ENCODE measurements at regions not wholly inside any gene's neighbourhood (a gene's known extent, or its start where the extent isn't known, plus 50 kb on each side); places are given as distances from the start of the nearest gene placed in this dataset.

DNA sequence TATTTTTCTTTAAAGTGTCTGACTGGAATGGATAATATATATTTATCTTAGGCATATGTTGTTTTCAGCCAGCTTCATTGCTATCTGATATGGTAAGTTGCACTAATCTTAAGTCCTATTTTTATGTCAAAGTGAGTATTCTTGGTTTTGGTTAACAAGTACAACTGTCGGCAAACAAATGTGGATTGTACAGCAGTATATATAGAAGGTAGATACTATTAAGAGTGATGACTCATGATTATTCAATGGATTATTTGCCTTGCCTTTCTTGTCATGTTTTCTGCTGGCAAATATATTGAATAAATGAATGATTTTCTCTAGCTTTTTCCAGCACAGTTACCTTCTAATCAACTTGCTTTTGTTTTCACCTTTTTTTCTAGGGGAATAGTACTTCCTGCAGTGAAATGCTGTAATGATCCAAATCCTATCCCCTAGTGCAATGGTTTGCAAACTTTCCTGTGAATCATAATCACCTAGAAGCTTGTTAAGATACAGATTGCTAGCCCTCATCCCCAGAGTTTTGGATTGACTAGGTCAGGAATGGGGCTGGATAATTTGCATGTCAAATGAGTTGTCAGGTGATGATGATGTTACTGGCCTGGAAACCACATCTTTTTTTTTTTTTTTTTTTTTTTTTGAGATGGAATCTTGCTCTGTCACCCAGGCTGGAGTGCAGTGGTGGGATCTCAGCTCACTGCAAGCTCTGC is 60.8 kb upstream of the ARRDC3 start:
- no peak for TF ChIP-seq EZH2phosphoT487 (IDR thresholded peaks at IDR 0.05; ENCODE audit: borderline replicate concordance, low read length)
- TF ChIP-seq, protein P1, sequence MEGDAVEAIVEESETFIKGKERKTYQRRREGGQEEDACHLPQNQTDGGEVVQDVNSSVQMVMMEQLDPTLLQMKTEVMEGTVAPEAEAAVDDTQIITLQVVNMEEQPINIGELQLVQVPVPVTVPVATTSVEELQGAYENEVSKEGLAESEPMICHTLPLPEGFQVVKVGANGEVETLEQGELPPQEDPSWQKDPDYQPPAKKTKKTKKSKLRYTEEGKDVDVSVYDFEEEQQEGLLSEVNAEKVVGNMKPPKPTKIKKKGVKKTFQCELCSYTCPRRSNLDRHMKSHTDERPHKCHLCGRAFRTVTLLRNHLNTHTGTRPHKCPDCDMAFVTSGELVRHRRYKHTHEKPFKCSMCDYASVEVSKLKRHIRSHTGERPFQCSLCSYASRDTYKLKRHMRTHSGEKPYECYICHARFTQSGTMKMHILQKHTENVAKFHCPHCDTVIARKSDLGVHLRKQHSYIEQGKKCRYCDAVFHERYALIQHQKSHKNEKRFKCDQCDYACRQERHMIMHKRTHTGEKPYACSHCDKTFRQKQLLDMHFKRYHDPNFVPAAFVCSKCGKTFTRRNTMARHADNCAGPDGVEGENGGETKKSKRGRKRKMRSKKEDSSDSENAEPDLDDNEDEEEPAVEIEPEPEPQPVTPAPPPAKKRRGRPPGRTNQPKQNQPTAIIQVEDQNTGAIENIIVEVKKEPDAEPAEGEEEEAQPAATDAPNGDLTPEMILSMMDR (IDR thresholded peaks at IDR 0.05; ENCODE audit: low read depth, low read length, poor library complexity, severe bottlenecking), result no peak
- Histone ChIP-seq H3K36me3 (ENCODE audit: control insufficient read depth, low read length) (no peaks in the 10 kb centered on the region), H3K79me2 (ENCODE audit: control insufficient read depth, low read length) (no peaks in the 10 kb centered on the region), H3K9me3 (ENCODE audit: control insufficient read depth, insufficient read depth, low read length) (no peaks in the 10 kb centered on the region), H3K27ac (ENCODE audit: low read depth, low read length) (no peak overlapping the region), H3K4me1 (ENCODE audit: control insufficient read depth, low read length) (peaks cover 4% of the 10 kb centered on the region), H3K27me3 (ENCODE audit: control insufficient read depth, low read length) (no peaks in the 10 kb centered on the region), H3K4me3 (ENCODE audit: low read length) (no peak overlapping the region), H3K4me2 (ENCODE audit: low read length) (no peak overlapping the region), H3K9me2 (replicated peaks; ENCODE audit: control insufficient read depth, low read length) (no peaks in the 10 kb centered on the region), H4K20me1 (ENCODE audit: control insufficient read depth, insufficient read depth, low read depth, low read length) (no peaks in the 10 kb centered on the region), H3F3A (ENCODE audit: control insufficient read depth, insufficient read depth) (no peaks in the 10 kb centered on the region)

DNA sequence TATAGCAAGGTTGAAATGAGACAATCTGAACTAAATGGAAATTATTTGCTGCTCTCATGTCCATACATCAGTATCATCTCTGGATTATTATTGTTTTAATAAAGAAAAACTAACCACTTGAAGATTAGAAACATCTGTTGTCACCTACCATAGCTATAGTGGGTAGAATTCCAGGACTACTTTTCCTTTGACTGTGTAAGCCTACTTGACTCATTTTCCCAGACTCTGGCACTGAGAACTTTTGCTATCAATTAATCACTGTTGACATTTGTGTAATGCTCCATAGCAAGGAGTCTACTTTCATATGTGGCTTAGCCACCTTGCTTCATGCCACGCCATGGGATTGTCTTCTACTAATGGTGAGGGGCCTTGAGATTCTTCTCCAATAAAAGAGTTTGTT is 59.9 kb upstream of the ARRDC3 start:
- no peaks in the 10 kb centered on the region for H3K9me2 ChIP-seq (replicated peaks; ENCODE audit: control insufficient read depth, low read length)
- no peak overlapping the region for H3K4me3 ChIP-seq (ENCODE audit: low read length)
- no peak overlapping the region for H3K27ac ChIP-seq (ENCODE audit: low read depth, low read length)
- H3F3A ChIP-seq (ENCODE audit: control insufficient read depth, insufficient read depth), result no peaks in the 10 kb centered on the region
- no peaks in the 10 kb centered on the region for H4K20me1 ChIP-seq (ENCODE audit: control insufficient read depth, insufficient read depth, low read depth, low read length)
- TF ChIP-seq EZH2phosphoT487 (IDR thresholded peaks at IDR 0.05; ENCODE audit: borderline replicate concordance, low read length), result no peak
- TF ChIP-seq, protein P1 (IDR thresholded peaks at IDR 0.05; ENCODE audit: low read depth, low read length, poor library complexity, severe bottlenecking), result no peak
- no peaks in the 10 kb centered on the region for H3K9me3 ChIP-seq (ENCODE audit: control insufficient read depth, insufficient read depth, low read length)
- no peaks in the 10 kb centered on the region for H3K36me3 ChIP-seq (ENCODE audit: control insufficient read depth, low read length)
- no peak overlapping the region for H3K4me2 ChIP-seq (ENCODE audit: low read length)
- peaks cover 4% of the 10 kb centered on the region for H3K4me1 ChIP-seq (ENCODE audit: control insufficient read depth, low read length)
- H3K27me3 ChIP-seq (ENCODE audit: control insufficient read depth, low read length), result no peaks in the 10 kb centered on the region
- no peaks in the 10 kb centered on the region for H3K79me2 ChIP-seq (ENCODE audit: control insufficient read depth, low read length)

DNA sequence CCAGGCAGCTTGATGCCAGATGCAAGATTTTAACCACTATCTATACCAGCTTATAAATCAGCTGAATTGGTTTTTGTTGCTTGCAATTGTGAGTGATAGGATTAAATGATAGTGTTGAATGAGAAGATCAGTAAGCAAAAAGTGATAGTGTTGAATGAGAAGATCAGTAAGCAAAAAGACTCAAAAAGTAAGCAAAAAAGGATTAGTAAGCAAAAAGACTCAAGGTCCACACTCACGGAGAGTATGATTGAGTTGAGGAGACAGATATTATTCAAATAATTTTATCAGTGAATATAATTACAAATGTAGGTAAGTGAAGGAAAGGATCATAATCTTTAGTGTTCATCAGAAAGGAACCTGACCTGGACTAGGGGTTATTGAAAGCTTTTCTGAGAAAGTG is 58.0 kb upstream of the ARRDC3 start:
- Histone ChIP-seq H4K20me1 (ENCODE audit: control insufficient read depth, insufficient read depth, low read depth, low read length) (no peaks in the 10 kb centered on the region), H3K4me1 (ENCODE audit: control insufficient read depth, low read length) (peaks cover 4% of the 10 kb centered on the region), H3F3A (ENCODE audit: control insufficient read depth, insufficient read depth) (no peaks in the 10 kb centered on the region), H3K27me3 (ENCODE audit: control insufficient read depth, low read length) (no peaks in the 10 kb centered on the region), H3K79me2 (ENCODE audit: control insufficient read depth, low read length) (no peaks in the 10 kb centered on the region), H3K27ac (ENCODE audit: low read depth, low read length) (no peak overlapping the region), H3K9me3 (ENCODE audit: control insufficient read depth, insufficient read depth, low read length) (no peaks in the 10 kb centered on the region), H3K36me3 (ENCODE audit: control insufficient read depth, low read length) (no peaks in the 10 kb centered on the region), H3K9me2 (replicated peaks; ENCODE audit: control insufficient read depth, low read length) (no peaks in the 10 kb centered on the region), H3K4me3 (ENCODE audit: low read length) (no peak overlapping the region), H3K4me2 (ENCODE audit: low read length) (no peak overlapping the region)
- no peak for TF ChIP-seq EZH2phosphoT487 (IDR thresholded peaks at IDR 0.05; ENCODE audit: borderline replicate concordance, low read length)
- TF ChIP-seq, protein P1 (IDR thresholded peaks at IDR 0.05; ENCODE audit: low read depth, low read length, poor library complexity, severe bottlenecking), result no peak

Data from DOHH2 (cell line).